Vagina (tissue), 2 donors: ENCODE measurements at regions not wholly inside any gene's neighbourhood (a gene's known extent, or its start where the extent isn't known, plus 50 kb on each side); places are given as distances from the start of the nearest gene placed in this dataset.

Experiments used
- DNase-seq, 2 donors: peaks; one replicate each; pipeline ENCODE4 v3.0.0-alpha.2; 2017; ENCODE audit errors: extremely low spot score in 2 of 2
- H3K27ac ChIP-seq: fragments of 200-600 bp; sonication (generic); one replicate; pipeline ENCODE4 v1.5.1; 2019
- H3K27me3 ChIP-seq: fragments of 200-600 bp; sonication (generic); one replicate; pipeline ENCODE4 v1.5.1; 2019
- H3K36me3 ChIP-seq, 2 donors: fragments of 200-600 bp; sonication (generic); one replicate each; pipeline ENCODE4 v1.5.1; 2017 to 2019
- H3K4me1 ChIP-seq: fragments of 200-600 bp; sonication (generic); one replicate; pipeline ENCODE4 v1.5.1; 2019
- H3K4me3 ChIP-seq, 2 donors: fragments of 200-600 bp; sonication (generic); 1 replicate in 1 of 2; 2 replicates in 1 of 2; pipeline ENCODE4 v1.5.1; 2016 to 2019
- H3K9me3 ChIP-seq: fragments of 200-600 bp; sonication (generic); one replicate; pipeline ENCODE4 v1.5.1; 2019
- CTCF ChIP-seq, 3 experiments: fragments of 450-650 bp in 2 of 3; fragments of 200-600 bp in 1 of 3; sonication (generic) in 1 of 3; IDR thresholded peaks; one replicate each; pipeline ENCODE4 v1.5.1; 2017 to 2019; ENCODE audit warnings: antibody characterized with exemption in 3 of 3, mild to moderate bottlenecking in 2 of 3, moderate library complexity in 2 of 3
- POLR2A ChIP-seq, 2 donors: fragments of 450-650 bp; IDR thresholded peaks; one replicate each; pipeline ENCODE4 v1.6.1; 2017; ENCODE audit warnings: antibody characterized with exemption in 2 of 2, mild to moderate bottlenecking in 2 of 2, moderate library complexity in 2 of 2
- POLR2AphosphoS5 ChIP-seq, 2 donors: sonication (generic); formaldehyde crosslinking; IDR thresholded peaks; one replicate each; pipeline ENCODE4 v1.9.0; 2017; ENCODE audit warnings: antibody characterized with exemption in 2 of 2, mild to moderate bottlenecking in 2 of 2, low read depth in 1 of 2; ENCODE audit not compliant: insufficient read depth in 1 of 2
- intact Hi-C: fragments of 100-400 bp; cut with DNase I; formaldehyde crosslinking; loops from one replicate; pipeline ENCODE4 v1.15.1; 2023

GRCh38 chr3:157614896-157615295, 111.7 kb upstream of the VEPH1 start:
- Histone ChIP-seq H3K36me3 (no peaks in the 10 kb centered on the region), H3K4me3 (no peak overlapping the region), H3K27ac (no peak overlapping the region), H3K27me3 (no peaks in the 10 kb centered on the region), H3K4me1 (no peaks in the 10 kb centered on the region), H3K9me3 (no peaks in the 10 kb centered on the region)
- no peak for TF ChIP-seq CTCF (IDR thresholded peaks at IDR 0.05)
- TF ChIP-seq POLR2AphosphoS5 (IDR thresholded peaks at IDR 0.05; ENCODE audit: insufficient read depth in 1 of 2, low read depth in 1 of 2) = no peak
- TF ChIP-seq POLR2A (IDR thresholded peaks at IDR 0.05) = no peak
- no peak for DNase-seq
- intact Hi-C loops = loop anchor here (5.0 kb wide), 1 partner anchor 817 kb away; no protein-coding TSS in a partner anchor

- TF ChIP-seq POLR2AphosphoS5 (IDR thresholded peaks at IDR 0.05; ENCODE audit: insufficient read depth in 1 of 2, low read depth in 1 of 2) (no peak), CTCF (IDR thresholded peaks at IDR 0.05) (no peak), POLR2A (IDR thresholded peaks at IDR 0.05) (no peak)
- Histone ChIP-seq H3K9me3 (no peaks in the 10 kb centered on the region), H3K27me3 (no peaks in the 10 kb centered on the region), H3K36me3 (no peaks in the 10 kb centered on the region), H3K4me3 (no peak overlapping the region), H3K4me1 (no peaks in the 10 kb centered on the region), H3K27ac (no peak overlapping the region)
- intact Hi-C loops = no loop called here
- DNase-seq = no peak
Measured at GRCh38 chr3:157611536-157612076, 108.4 kb upstream of the VEPH1 start.

DNA sequence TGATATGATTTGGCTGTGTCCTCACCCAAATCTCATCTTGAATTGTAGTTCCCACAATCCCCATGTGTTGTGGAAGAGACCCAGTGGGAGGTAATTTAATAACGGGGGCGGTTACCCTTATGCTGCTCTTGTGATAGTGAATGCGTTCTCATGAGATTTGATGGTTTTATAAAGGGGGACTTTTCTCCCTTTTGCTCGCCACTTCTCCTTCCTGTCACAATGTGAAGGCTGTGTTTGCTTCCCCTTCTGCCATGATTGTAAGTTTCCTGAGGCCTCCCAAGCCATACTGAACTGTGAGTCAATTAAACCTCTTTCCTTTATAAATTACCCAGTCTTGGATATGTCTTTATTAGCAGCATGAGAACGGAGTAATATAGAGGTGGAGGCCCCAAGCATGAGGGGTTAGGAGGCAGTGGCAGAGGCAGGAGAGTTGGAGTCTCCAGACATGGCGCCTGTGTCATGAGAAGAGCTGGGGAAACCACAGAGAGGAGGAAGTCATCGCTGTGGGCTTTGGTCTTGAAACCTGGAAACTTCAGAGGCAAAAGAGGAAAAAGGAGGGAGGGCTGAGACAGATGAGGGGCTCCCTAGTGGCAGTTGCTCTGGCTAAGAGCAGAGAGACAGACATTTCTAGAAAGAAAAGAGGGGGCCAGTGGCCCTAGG, 107.8 kb upstream of the VEPH1 start:
- DNase-seq = peak in 1 of 2 donors; percentile 44
- TF ChIP-seq CTCF (IDR thresholded peaks at IDR 0.05) = no peak
- no peak for TF ChIP-seq POLR2AphosphoS5 (IDR thresholded peaks at IDR 0.05; ENCODE audit: insufficient read depth in 1 of 2, low read depth in 1 of 2)
- no peak for TF ChIP-seq POLR2A (IDR thresholded peaks at IDR 0.05)
- no peaks in the 10 kb centered on the region for H3K9me3 ChIP-seq
- no peaks in the 10 kb centered on the region for H3K4me1 ChIP-seq
- no peaks in the 10 kb centered on the region for H3K27me3 ChIP-seq
- no peak overlapping the region for H3K27ac ChIP-seq
- intact Hi-C loops = no loop called here
- H3K4me3 ChIP-seq = no peak overlapping the region
- H3K36me3 ChIP-seq = no peaks in the 10 kb centered on the region

DNA sequence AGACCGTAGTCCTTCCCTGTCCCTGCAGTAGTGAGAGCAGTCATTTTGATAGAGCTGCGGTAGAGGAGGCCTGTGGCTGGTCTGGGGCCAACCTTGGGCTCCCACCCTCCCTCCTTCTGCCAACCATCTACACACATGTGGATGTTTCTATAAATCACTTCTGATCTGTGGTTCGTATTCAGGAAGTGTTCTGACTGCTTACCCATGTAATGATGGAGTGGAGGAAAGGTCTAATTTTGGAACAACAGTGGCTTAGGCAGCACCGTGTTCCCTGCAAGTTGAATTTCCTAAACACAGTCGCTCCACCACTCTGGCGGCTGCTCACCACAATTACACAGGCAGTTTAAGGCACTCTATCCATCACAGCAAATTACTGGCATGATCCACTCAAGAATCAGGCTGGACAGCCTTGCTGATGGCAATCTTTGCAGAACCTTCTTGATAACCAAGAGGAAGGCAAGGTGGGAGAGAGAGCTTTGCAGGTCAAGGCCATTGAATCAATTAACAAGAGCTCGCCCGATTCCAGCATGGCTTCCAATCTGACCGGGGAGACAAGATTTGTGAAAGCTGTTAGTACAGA, 104.7 kb upstream of the VEPH1 start:
- H3K27ac ChIP-seq = no peak overlapping the region
- H3K4me3 ChIP-seq = no peak overlapping the region
- no peaks in the 10 kb centered on the region for H3K9me3 ChIP-seq
- no peak for TF ChIP-seq POLR2AphosphoS5 (IDR thresholded peaks at IDR 0.05; ENCODE audit: insufficient read depth in 1 of 2, low read depth in 1 of 2)
- no peak for TF ChIP-seq CTCF (IDR thresholded peaks at IDR 0.05)
- no peak for TF ChIP-seq POLR2A (IDR thresholded peaks at IDR 0.05)
- DNase-seq = peak in 1 of 2 donors; percentile 67
- no peaks in the 10 kb centered on the region for H3K4me1 ChIP-seq
- no peaks in the 10 kb centered on the region for H3K27me3 ChIP-seq
- intact Hi-C loops = no loop called here
- no peaks in the 10 kb centered on the region for H3K36me3 ChIP-seq

DNA sequence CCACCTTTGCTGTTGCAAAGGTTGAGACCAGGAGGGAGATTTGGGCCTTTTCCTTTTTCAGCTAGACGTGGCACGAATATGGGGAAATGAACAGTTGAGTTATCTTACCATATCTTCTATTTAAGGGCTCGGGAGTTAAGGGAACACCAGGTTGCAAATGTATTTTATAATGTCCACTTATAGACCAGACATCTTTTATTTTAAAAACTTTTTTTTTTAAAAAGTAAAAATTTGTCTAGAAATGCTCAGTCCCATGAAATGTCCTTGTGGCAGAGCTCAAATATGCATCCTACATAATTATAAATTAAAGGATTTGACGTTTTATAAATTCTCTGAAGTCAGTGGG, 103.6 kb upstream of the VEPH1 start:
- Histone ChIP-seq H3K36me3 (no peaks in the 10 kb centered on the region), H3K4me1 (no peaks in the 10 kb centered on the region), H3K27me3 (no peaks in the 10 kb centered on the region), H3K27ac (no peak overlapping the region), H3K9me3 (no peaks in the 10 kb centered on the region), H3K4me3 (no peak overlapping the region)
- TF ChIP-seq CTCF (IDR thresholded peaks at IDR 0.05) (peak in 2 of 3 experiments; percentile 4 to 6), POLR2A (IDR thresholded peaks at IDR 0.05) (no peak), POLR2AphosphoS5 (IDR thresholded peaks at IDR 0.05; ENCODE audit: insufficient read depth in 1 of 2, low read depth in 1 of 2) (no peak)
- no peak for DNase-seq
- intact Hi-C loops = no loop called here
